ENCODE measurements at regions not wholly inside any gene's neighbourhood (a gene's known extent, or its start where the extent isn't known, plus 50 kb on each side); places are given as distances from the start of the nearest gene placed in this dataset.
A peak's percentile ranks its signal among the peaks of the same experiment; 100 is the strongest.

GRCh38 chr11:64499261-64500004, 56.3 kb upstream of the SLC22A11 start:
- DNase-seq: peak in 2 of 3 donors; percentile 23 to 44
- Histone ChIP-seq H3K9me3 (ENCODE audit: control extremely low read depth in 1 of 5, control insufficient read depth in 4 of 5, insufficient read depth in 2 of 5, low read depth in 1 of 5, low read length in 4 of 5) (peaks cover 0 to 14% (median 5%) of the 10 kb centered on the region in 5 experiments), H3K27ac (ENCODE audit: insufficient read depth in 1 of 2, low read depth in 1 of 2, low read length in 2 of 2, poor library complexity in 1 of 2, severe bottlenecking in 2 of 2) (peak overlapping the region in 1 of 2 experiments; percentile 50), H3K27me3 (replicated peaks in 2 of 5; ENCODE audit: control insufficient read depth in 4 of 5, insufficient read depth in 5 of 5, low read length in 4 of 5) (no peaks in the 10 kb centered on the region), H3K4me1 (ENCODE audit: control extremely low read depth in 1 of 4, control insufficient read depth in 4 of 4, insufficient read depth in 4 of 4, low read length in 3 of 4) (peaks cover 0 to 34% (median 28%) of the 10 kb centered on the region in 4 experiments), H3K36me3 (ENCODE audit: control insufficient read depth in 4 of 4, insufficient read depth in 4 of 4, low read length in 3 of 4) (no peaks in the 10 kb centered on the region), H3K4me3 (ENCODE audit: control insufficient read depth in 1 of 7, extremely low read depth in 1 of 7, insufficient read depth in 4 of 7, low read depth in 2 of 7, low read length in 6 of 7) (peak overlapping the region in 1 of 7 experiments; percentile 44)
- CTCF ChIA-PET: no interaction called here
- WGBS (ENCODE audit: insufficient coverage): 54% methylated on average over 9 of the region's 16 CpGs
- POLR2A ChIA-PET: no interaction called here

GRCh38 chr11:64500176-64501013, 55.3 kb upstream of the SLC22A11 start:
- Histone ChIP-seq H3K4me3 (ENCODE audit: control insufficient read depth in 1 of 7, extremely low read depth in 1 of 7, insufficient read depth in 4 of 7, low read depth in 2 of 7, low read length in 6 of 7) (no peak overlapping the region), H3K9me3 (ENCODE audit: control extremely low read depth in 1 of 5, control insufficient read depth in 4 of 5, insufficient read depth in 2 of 5, low read depth in 1 of 5, low read length in 4 of 5) (peaks cover 0 to 24% (median 10%) of the 10 kb centered on the region in 5 experiments), H3K36me3 (ENCODE audit: control insufficient read depth in 4 of 4, insufficient read depth in 4 of 4, low read length in 3 of 4) (no peaks in the 10 kb centered on the region), H3K27me3 (replicated peaks in 2 of 5; ENCODE audit: control insufficient read depth in 4 of 5, insufficient read depth in 5 of 5, low read length in 4 of 5) (no peaks in the 10 kb centered on the region), H3K27ac (ENCODE audit: insufficient read depth in 1 of 2, low read depth in 1 of 2, low read length in 2 of 2, poor library complexity in 1 of 2, severe bottlenecking in 2 of 2) (no peak overlapping the region), H3K4me1 (ENCODE audit: control extremely low read depth in 1 of 4, control insufficient read depth in 4 of 4, insufficient read depth in 4 of 4, low read length in 3 of 4) (peaks cover 0 to 34% (median 28%) of the 10 kb centered on the region in 4 experiments)
- WGBS (ENCODE audit: insufficient coverage): 96% methylated on average over 17 of the region's 28 CpGs
- ChIA-PET POLR2A (no interaction called here), CTCF (interaction anchor here (0.9 to 1.3 kb wide), 2 partner anchors 10 to 114 kb away, joined by 3 to 4 read pairs; no protein-coding TSS in a partner anchor)
- peak in 1 of 3 donors; percentile 16 for DNase-seq

GRCh38 chr11:64501500-64502427, 54.0 kb upstream of the SLC22A11 start:
- no peak for DNase-seq
- POLR2A ChIA-PET: interaction anchor here (0.5 kb wide), 1 partner anchor 208 kb away, joined by 3 read pairs; no protein-coding TSS in a partner anchor
- CTCF ChIA-PET: interaction anchor here (0.8 to 1.3 kb wide), 3 partner anchors 11 to 115 kb away, joined by 3 to 4 read pairs (median 3); no protein-coding TSS in a partner anchor
- H3K27ac ChIP-seq (ENCODE audit: insufficient read depth in 1 of 2, low read depth in 1 of 2, low read length in 2 of 2, poor library complexity in 1 of 2, severe bottlenecking in 2 of 2): peak overlapping the region in 1 of 2 experiments; percentile 32
- 95% methylated on average over 11 of the region's 14 CpGs for WGBS (ENCODE audit: insufficient coverage)
- H3K36me3 ChIP-seq (ENCODE audit: control insufficient read depth in 4 of 4, insufficient read depth in 4 of 4, low read length in 3 of 4): no peaks in the 10 kb centered on the region
- no peaks in the 10 kb centered on the region for H3K27me3 ChIP-seq (replicated peaks in 2 of 5; ENCODE audit: control insufficient read depth in 4 of 5, insufficient read depth in 5 of 5, low read length in 4 of 5)
- no peak overlapping the region for H3K4me3 ChIP-seq (ENCODE audit: control insufficient read depth in 1 of 7, extremely low read depth in 1 of 7, insufficient read depth in 4 of 7, low read depth in 2 of 7, low read length in 6 of 7)
- H3K4me1 ChIP-seq (ENCODE audit: control extremely low read depth in 1 of 4, control insufficient read depth in 4 of 4, insufficient read depth in 4 of 4, low read length in 3 of 4): peaks cover 0 to 38% (median 30%) of the 10 kb centered on the region in 4 experiments
- peaks cover 0 to 27% (median 13%) of the 10 kb centered on the region in 5 experiments for H3K9me3 ChIP-seq (ENCODE audit: control extremely low read depth in 1 of 5, control insufficient read depth in 4 of 5, insufficient read depth in 2 of 5, low read depth in 1 of 5, low read length in 4 of 5)

- Histone ChIP-seq H3K4me1 (ENCODE audit: control extremely low read depth in 1 of 4, control insufficient read depth in 4 of 4, insufficient read depth in 4 of 4, low read length in 3 of 4) (peaks cover 0 to 38% (median 30%) of the 10 kb centered on the region in 4 experiments), H3K4me3 (ENCODE audit: control insufficient read depth in 1 of 7, extremely low read depth in 1 of 7, insufficient read depth in 4 of 7, low read depth in 2 of 7, low read length in 6 of 7) (no peak overlapping the region), H3K27ac (ENCODE audit: insufficient read depth in 1 of 2, low read depth in 1 of 2, low read length in 2 of 2, poor library complexity in 1 of 2, severe bottlenecking in 2 of 2) (no peak overlapping the region), H3K9me3 (ENCODE audit: control extremely low read depth in 1 of 5, control insufficient read depth in 4 of 5, insufficient read depth in 2 of 5, low read depth in 1 of 5, low read length in 4 of 5) (peaks cover 0 to 27% (median 13%) of the 10 kb centered on the region in 5 experiments), H3K36me3 (ENCODE audit: control insufficient read depth in 4 of 4, insufficient read depth in 4 of 4, low read length in 3 of 4) (no peaks in the 10 kb centered on the region), H3K27me3 (replicated peaks in 2 of 5; ENCODE audit: control insufficient read depth in 4 of 5, insufficient read depth in 5 of 5, low read length in 4 of 5) (no peaks in the 10 kb centered on the region)
- no peak for DNase-seq
- 100% methylated on average over 8 of the region's 19 CpGs for WGBS (ENCODE audit: insufficient coverage)
- POLR2A ChIA-PET: interaction anchor here (0.6 kb wide), 1 partner anchor 35 kb away, joined by 5 read pairs; no protein-coding TSS in a partner anchor
- CTCF ChIA-PET: no interaction called here
Measured at GRCh38 chr11:64502634-64503033, 53.1 kb upstream of the SLC22A11 start.

GRCh38 chr11:64503186-64503753, 52.5 kb upstream of the SLC22A11 start:
- no peak overlapping the region for H3K4me3 ChIP-seq (ENCODE audit: control insufficient read depth in 1 of 7, extremely low read depth in 1 of 7, insufficient read depth in 4 of 7, low read depth in 2 of 7, low read length in 6 of 7)
- no peaks in the 10 kb centered on the region for H3K36me3 ChIP-seq (ENCODE audit: control insufficient read depth in 4 of 4, insufficient read depth in 4 of 4, low read length in 3 of 4)
- H3K27ac ChIP-seq (ENCODE audit: insufficient read depth in 1 of 2, low read depth in 1 of 2, low read length in 2 of 2, poor library complexity in 1 of 2, severe bottlenecking in 2 of 2): no peak overlapping the region
- H3K9me3 ChIP-seq (ENCODE audit: control extremely low read depth in 1 of 5, control insufficient read depth in 4 of 5, insufficient read depth in 2 of 5, low read depth in 1 of 5, low read length in 4 of 5): peaks cover 0 to 21% (median 13%) of the 10 kb centered on the region in 5 experiments
- POLR2A ChIA-PET: interaction anchor here (0.6 kb wide), 2 partner anchors 34 to 130 kb away, joined by 3 to 5 read pairs; no protein-coding TSS in a partner anchor
- H3K4me1 ChIP-seq (ENCODE audit: control extremely low read depth in 1 of 4, control insufficient read depth in 4 of 4, insufficient read depth in 4 of 4, low read length in 3 of 4): peaks cover 0 to 33% (median 26%) of the 10 kb centered on the region in 4 experiments
- 98% methylated on average over 4 of the region's 5 CpGs for WGBS (ENCODE audit: insufficient coverage)
- CTCF ChIA-PET: interaction anchor here (0.8 to 1.3 kb wide), 4 partner anchors 9 to 32 kb away, joined by 3 to 6 read pairs (median 4); no protein-coding TSS in a partner anchor
- H3K27me3 ChIP-seq (replicated peaks in 2 of 5; ENCODE audit: control insufficient read depth in 4 of 5, insufficient read depth in 5 of 5, low read length in 4 of 5): no peaks in the 10 kb centered on the region
- DNase-seq: no peak

GRCh38 chr11:64504999-64505398, 50.7 kb upstream of the SLC22A11 start:
- peaks cover 0 to 13% (median 12%) of the 10 kb centered on the region in 5 experiments for H3K9me3 ChIP-seq (ENCODE audit: control extremely low read depth in 1 of 5, control insufficient read depth in 4 of 5, insufficient read depth in 2 of 5, low read depth in 1 of 5, low read length in 4 of 5)
- DNase-seq: no peak
- WGBS (ENCODE audit: insufficient coverage): 100% methylated on average over 2 of the region's 5 CpGs
- H3K4me3 ChIP-seq (ENCODE audit: control insufficient read depth in 1 of 7, extremely low read depth in 1 of 7, insufficient read depth in 4 of 7, low read depth in 2 of 7, low read length in 6 of 7): no peak overlapping the region
- H3K4me1 ChIP-seq (ENCODE audit: control extremely low read depth in 1 of 4, control insufficient read depth in 4 of 4, insufficient read depth in 4 of 4, low read length in 3 of 4): peaks cover 0 to 19% (median 15%) of the 10 kb centered on the region in 4 experiments
- CTCF ChIA-PET: no interaction called here
- POLR2A ChIA-PET: no interaction called here
- H3K36me3 ChIP-seq (ENCODE audit: control insufficient read depth in 4 of 4, insufficient read depth in 4 of 4, low read length in 3 of 4): no peaks in the 10 kb centered on the region
- H3K27ac ChIP-seq (ENCODE audit: insufficient read depth in 1 of 2, low read depth in 1 of 2, low read length in 2 of 2, poor library complexity in 1 of 2, severe bottlenecking in 2 of 2): no peak overlapping the region
- no peaks in the 10 kb centered on the region for H3K27me3 ChIP-seq (replicated peaks in 2 of 5; ENCODE audit: control insufficient read depth in 4 of 5, insufficient read depth in 5 of 5, low read length in 4 of 5)

Data from common myeloid progenitor, CD34-positive (primary cell).